ENCODE measurements at regions not wholly inside any gene's neighbourhood (a gene's known extent, or its start where the extent isn't known, plus 50 kb on each side); places are given as distances from the start of the nearest gene placed in this dataset.

DNA sequence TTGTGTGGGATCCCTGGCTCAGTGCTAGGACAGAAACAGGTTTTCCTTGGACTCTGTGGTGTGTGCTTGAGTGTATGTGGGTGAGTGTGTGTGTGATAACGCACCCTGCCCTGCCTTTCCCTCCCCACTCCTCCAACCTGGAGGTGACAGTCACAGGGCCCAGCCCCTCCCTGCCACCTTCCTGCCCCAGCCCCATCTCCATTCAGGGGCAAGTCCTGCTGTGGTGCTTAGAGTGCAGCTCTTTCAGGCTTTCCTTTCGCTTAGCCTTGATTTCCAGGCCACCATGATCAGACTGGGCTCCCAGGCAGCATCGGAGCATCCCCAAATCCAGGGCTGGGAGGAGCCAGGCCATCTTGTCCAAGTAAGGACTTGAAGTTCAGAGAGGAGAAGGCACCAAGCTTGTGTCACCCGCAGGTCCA is 185.2 kb downstream of the ZFP36L2 start:
- DNase-seq (ENCODE audit: low read depth), result no peak
- no peak overlapping the region for H3K4me3 ChIP-seq (ENCODE audit: low read depth, low read length)
- TF ChIP-seq, protein P1, sequence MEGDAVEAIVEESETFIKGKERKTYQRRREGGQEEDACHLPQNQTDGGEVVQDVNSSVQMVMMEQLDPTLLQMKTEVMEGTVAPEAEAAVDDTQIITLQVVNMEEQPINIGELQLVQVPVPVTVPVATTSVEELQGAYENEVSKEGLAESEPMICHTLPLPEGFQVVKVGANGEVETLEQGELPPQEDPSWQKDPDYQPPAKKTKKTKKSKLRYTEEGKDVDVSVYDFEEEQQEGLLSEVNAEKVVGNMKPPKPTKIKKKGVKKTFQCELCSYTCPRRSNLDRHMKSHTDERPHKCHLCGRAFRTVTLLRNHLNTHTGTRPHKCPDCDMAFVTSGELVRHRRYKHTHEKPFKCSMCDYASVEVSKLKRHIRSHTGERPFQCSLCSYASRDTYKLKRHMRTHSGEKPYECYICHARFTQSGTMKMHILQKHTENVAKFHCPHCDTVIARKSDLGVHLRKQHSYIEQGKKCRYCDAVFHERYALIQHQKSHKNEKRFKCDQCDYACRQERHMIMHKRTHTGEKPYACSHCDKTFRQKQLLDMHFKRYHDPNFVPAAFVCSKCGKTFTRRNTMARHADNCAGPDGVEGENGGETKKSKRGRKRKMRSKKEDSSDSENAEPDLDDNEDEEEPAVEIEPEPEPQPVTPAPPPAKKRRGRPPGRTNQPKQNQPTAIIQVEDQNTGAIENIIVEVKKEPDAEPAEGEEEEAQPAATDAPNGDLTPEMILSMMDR (IDR thresholded peaks at IDR 0.05; ENCODE audit: insufficient read depth, low read depth, low read length), result no peak

DNA sequence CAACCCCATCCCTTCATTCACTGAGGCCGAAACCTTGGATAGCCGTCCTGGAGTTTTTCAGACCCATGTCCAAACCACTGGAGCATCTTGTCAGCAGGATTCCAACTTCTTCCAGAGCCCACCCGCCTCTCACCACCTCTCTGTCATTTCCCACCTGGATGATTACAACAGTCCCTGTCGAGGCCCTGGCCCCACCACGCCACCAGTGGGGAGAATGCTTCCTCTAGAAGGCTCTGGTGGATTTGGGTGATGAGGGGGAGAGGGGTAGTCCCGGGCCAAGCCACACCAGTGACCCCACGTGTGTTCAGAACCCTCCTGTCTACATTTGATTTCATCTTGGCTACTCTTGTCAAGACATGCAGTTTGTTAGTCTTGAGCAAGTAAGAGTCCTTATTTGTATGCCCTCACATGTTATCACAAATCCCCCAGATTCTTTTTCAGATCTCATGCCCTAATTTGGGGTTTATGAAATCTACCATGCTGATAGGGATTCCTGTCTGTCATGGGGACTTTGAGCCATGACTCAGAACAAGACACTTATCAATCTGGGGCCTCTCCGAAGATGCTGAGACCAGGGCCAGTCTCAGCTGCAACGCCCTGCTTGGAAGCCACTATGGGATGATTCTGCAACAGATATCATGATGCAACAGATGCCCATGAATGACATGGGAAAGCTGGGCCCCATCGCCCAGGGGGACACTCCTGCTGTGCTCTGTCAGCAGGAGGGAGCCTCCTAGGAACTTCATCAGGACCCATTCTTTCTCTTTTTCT is 186.1 kb downstream of the ZFP36L2 start:
- TF ChIP-seq, protein P1 (IDR thresholded peaks at IDR 0.05; ENCODE audit: insufficient read depth, low read depth, low read length), result no peak
- no peak for DNase-seq (ENCODE audit: low read depth)
- no peak overlapping the region for H3K4me3 ChIP-seq (ENCODE audit: low read depth, low read length)

DNA sequence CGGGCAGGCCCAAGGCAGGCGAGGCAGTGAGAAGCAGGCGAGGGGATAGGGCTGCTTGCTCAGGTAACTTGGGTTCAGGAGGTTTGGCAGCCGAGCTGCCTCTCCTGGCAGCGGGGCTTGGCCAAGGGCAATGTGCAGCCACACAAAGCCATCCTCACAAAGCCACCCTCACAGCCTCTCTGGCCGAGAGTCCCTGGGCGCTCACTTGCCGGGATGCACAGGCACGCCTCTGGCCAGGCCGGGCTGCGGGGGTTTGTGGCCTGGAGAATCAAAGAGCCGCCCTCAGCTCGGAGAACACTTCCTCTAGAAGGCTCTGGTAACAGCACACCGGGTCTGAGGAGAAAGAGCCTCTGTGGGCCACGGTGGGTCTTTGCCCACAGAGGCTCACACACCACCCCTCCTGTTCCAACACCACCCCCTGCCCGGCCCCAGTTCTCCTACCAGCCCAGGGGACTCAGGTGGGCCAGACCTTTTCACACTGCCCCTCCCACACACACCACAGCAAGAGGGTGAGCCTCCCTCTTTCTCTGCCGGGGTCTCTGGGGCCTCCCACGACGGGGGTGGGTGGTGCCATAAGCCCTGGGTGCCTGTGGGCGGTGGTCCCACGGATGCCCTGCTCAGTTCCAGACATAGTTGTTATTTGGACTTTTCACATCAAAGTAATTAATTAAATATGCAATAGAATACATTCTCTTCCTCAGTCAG is 186.9 kb downstream of the ZFP36L2 start:
- TF ChIP-seq, protein P1 (IDR thresholded peaks at IDR 0.05; ENCODE audit: insufficient read depth, low read depth, low read length), result no peak
- H3K4me3 ChIP-seq (ENCODE audit: low read depth, low read length), result no peak overlapping the region
- DNase-seq (ENCODE audit: low read depth), result no peak

DNA sequence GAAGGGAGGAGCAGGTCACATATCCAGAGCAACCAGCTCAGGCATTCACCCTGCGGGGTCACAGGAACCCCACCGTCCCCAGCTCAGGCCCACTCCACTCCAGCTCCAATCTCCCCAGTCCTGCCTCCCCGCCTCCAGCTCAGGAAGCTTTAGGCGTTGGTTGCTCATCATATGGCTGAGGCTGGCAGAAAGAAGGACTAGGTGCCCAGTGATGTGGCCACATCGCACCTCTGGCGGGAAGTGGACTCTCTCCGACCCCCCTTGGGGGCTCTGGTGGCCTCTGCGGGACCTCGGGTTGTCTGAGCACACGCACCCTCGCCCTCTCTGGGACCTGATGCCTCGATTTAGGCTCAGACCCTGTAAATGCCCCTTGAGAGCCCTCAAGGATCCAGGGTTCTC is 187.7 kb downstream of the ZFP36L2 start:
- no peak for DNase-seq (ENCODE audit: low read depth)
- no peak overlapping the region for H3K4me3 ChIP-seq (ENCODE audit: low read depth, low read length)
- TF ChIP-seq, protein P1 (IDR thresholded peaks at IDR 0.05; ENCODE audit: insufficient read depth, low read depth, low read length), result no peak

DNA sequence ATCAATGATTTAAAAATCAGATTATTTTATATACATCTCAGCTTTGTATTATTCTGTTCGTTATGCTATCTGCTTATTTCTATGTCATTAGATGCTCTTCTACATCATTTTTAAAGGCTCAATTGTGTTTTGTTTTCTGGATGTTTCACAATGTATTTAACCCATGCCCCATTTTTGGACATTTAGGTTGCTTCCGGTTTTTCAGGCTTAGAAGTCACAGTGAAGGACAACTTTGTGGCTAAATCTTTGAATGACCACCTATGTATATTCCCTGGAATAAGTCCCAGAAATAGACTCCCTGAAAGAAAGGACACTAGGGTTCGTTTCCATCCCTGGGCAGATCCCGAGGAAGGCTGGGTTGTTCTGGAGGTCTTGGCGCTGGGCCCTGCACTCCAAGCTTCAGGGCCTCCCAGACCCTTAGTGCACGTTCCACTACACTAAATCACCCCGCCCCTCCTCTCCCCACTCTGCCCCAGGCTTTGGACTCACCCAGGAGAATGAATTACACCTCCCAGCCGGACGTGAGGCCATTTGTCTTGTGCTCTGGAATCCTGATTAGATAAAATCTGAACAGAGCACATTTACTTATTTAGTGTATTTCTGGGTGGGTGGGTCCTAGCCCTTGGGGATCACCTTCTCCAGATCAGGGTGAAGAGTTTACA is 188.2 kb downstream of the ZFP36L2 start:
- H3K4me3 ChIP-seq (ENCODE audit: low read depth, low read length), result no peak overlapping the region
- DNase-seq (ENCODE audit: low read depth), result peak; percentile 75
- TF ChIP-seq, protein P1 (IDR thresholded peaks at IDR 0.05; ENCODE audit: insufficient read depth, low read depth, low read length), result no peak

DNA sequence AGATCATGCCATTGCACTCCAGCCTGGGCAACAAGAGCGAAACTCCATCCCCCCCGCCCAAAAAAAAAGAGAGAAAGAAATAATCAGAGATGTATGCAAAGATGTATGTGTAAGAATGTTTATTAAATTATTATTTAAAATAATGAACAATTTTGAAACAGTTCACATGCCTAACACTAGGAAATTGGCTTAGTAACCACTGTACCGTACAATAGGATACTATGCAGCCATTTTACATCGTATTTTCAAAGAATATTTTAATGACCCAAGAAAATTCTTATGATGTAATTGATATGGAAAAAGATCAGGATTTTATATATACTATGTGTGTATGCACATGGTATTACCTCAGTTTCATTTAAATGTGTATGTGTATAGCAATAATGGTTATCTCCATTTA is 190.5 kb downstream of the ZFP36L2 start:
- H3K4me3 ChIP-seq (ENCODE audit: low read depth, low read length), result no peak overlapping the region
- no peak for DNase-seq (ENCODE audit: low read depth)
- TF ChIP-seq, protein P1 (IDR thresholded peaks at IDR 0.05; ENCODE audit: insufficient read depth, low read depth, low read length), result peak; percentile 17

Data from fibroblast of villous mesenchyme (primary cell).